ENCODE measurements at regions not wholly inside any gene's neighbourhood (a gene's known extent, or its start where the extent isn't known, plus 50 kb on each side); places are given as distances from the start of the nearest gene placed in this dataset.

GRCh38 chr6:21478411-21478810 is 115.1 kb upstream of the SOX4 start:
- FAIRE-seq = no peak

- FAIRE-seq = no peak
Observed at GRCh38 chr6:21478883-21479539, 114.5 kb upstream of the SOX4 start.

GRCh38 chr6:21486115-21486514 is 107.4 kb upstream of the SOX4 start:
- FAIRE-seq = no peak

- FAIRE-seq = no peak
Observed at GRCh38 chr6:21489826-21490225, 103.7 kb upstream of the SOX4 start.

- no peak for FAIRE-seq
Observed at GRCh38 chr6:21491955-21492354, 101.6 kb upstream of the SOX4 start.

GRCh38 chr6:21494505-21494904 is 99.0 kb upstream of the SOX4 start:
- FAIRE-seq = no peak

- no peak for FAIRE-seq
Observed at GRCh38 chr6:21496196-21496595, 97.4 kb upstream of the SOX4 start.

GRCh38 chr6:21496706-21497105 is 96.8 kb upstream of the SOX4 start:
- no peak for FAIRE-seq

GRCh38 chr6:21500314-21501020 is 93.1 kb upstream of the SOX4 start:
- no peak for FAIRE-seq

- FAIRE-seq = no peak
Observed at GRCh38 chr6:21501021-21501354, 92.6 kb upstream of the SOX4 start.

GRCh38 chr6:21501815-21502214 is 91.7 kb upstream of the SOX4 start:
- no peak for FAIRE-seq

GRCh38 chr6:21502682-21503081 is 90.9 kb upstream of the SOX4 start:
- no peak for FAIRE-seq

- no peak for FAIRE-seq
Observed at GRCh38 chr6:21504790-21505189, 88.8 kb upstream of the SOX4 start.

GRCh38 chr6:21505574-21505990 is 88.0 kb upstream of the SOX4 start:
- FAIRE-seq = no peak

- FAIRE-seq = no peak
Observed at GRCh38 chr6:21506126-21506525, 87.4 kb upstream of the SOX4 start.

GRCh38 chr6:21507811-21508210 is 85.7 kb upstream of the SOX4 start:
- no peak for FAIRE-seq

- no peak for FAIRE-seq
Observed at GRCh38 chr6:21508753-21509152, 84.8 kb upstream of the SOX4 start.

- FAIRE-seq = no peak
Observed at GRCh38 chr6:21511891-21512550, 81.5 kb upstream of the SOX4 start.

GRCh38 chr6:21514288-21514687 is 79.3 kb upstream of the SOX4 start:
- FAIRE-seq = no peak

- FAIRE-seq = no peak
Observed at GRCh38 chr6:21518317-21518716, 75.2 kb upstream of the SOX4 start.

- FAIRE-seq = no peak
Observed at GRCh38 chr6:21519642-21520041, 73.9 kb upstream of the SOX4 start.

GRCh38 chr6:21521276-21521675 is 72.3 kb upstream of the SOX4 start:
- no peak for FAIRE-seq

- no peak for FAIRE-seq
Observed at GRCh38 chr6:21522143-21522747, 71.3 kb upstream of the SOX4 start.

All from islet of Langerhans (tissue), 1 donor.